Endodermal cell (in vitro differentiated cells): ENCODE measurements at regions not wholly inside any gene's neighbourhood (a gene's known extent, or its start where the extent isn't known, plus 50 kb on each side); places are given as distances from the start of the nearest gene placed in this dataset.

Experiments
- DNase-seq: peaks from one replicate; pipeline ENCODE4 v3.0.0-alpha.2; 2017
- H3K27ac ChIP-seq: 2 replicates; pipeline ENCODE4 v1.5.1; 2013; ENCODE audit warnings: mild to moderate bottlenecking, low read depth, low read length, moderate library complexity
- H3K27me3 ChIP-seq: 2 replicates; pipeline ENCODE4 v1.6.1; 2013; ENCODE audit warnings: mild to moderate bottlenecking, low read length, moderate library complexity; ENCODE audit not compliant: insufficient read depth, control insufficient read depth, poor library complexity, severe bottlenecking
- H3K36me3 ChIP-seq: 2 replicates; pipeline ENCODE4 v1.7.0; 2013; ENCODE audit warnings: mild to moderate bottlenecking, low read length, moderate library complexity; ENCODE audit not compliant: control insufficient read depth, insufficient read depth
- H3K4me1 ChIP-seq: one replicate; pipeline ENCODE4 v1.7.0; 2013; ENCODE audit warnings: low read length; ENCODE audit not compliant: control insufficient read depth, insufficient read depth
- H3K4me3 ChIP-seq: 2 replicates; pipeline ENCODE4 v1.5.1; 2013; ENCODE audit warnings: mild to moderate bottlenecking, low read length, moderate library complexity
- H3K9ac ChIP-seq: 2 replicates; pipeline ENCODE4 v1.6.1; 2013; ENCODE audit warnings: mild to moderate bottlenecking, low read length, moderate library complexity; ENCODE audit not compliant: poor library complexity, severe bottlenecking; ENCODE audit errors: extremely low read depth
- H3K9me3 ChIP-seq: 2 replicates; pipeline ENCODE4 v1.6.1; 2013; ENCODE audit warnings: mild to moderate bottlenecking, low read length, moderate library complexity; ENCODE audit not compliant: control insufficient read depth
- H3K27ac Mint-ChIP-seq: 2 replicates; pipeline ENCODE4 v1.8.0; 2020; ENCODE audit warnings: mixed read lengths
- H3K27me3 Mint-ChIP-seq: 2 replicates; pipeline ENCODE4 v1.8.0; 2021; ENCODE audit warnings: mild to moderate bottlenecking, mixed read lengths; ENCODE audit not compliant: insufficient read depth
- H3K36me3 Mint-ChIP-seq: 2 replicates; pipeline ENCODE4 v1.8.0; 2020; ENCODE audit warnings: low read depth, mixed read lengths
- H3K4me1 Mint-ChIP-seq: 2 replicates; pipeline ENCODE4 v1.8.0; 2020; ENCODE audit warnings: mixed read lengths
- H3K4me3 Mint-ChIP-seq: 2 replicates; pipeline ENCODE4 v1.8.0; 2020; ENCODE audit warnings: mild to moderate bottlenecking, moderate library complexity, mixed read lengths
- H3K9me3 Mint-ChIP-seq: 2 replicates; pipeline ENCODE4 v1.8.0; 2020; ENCODE audit warnings: mild to moderate bottlenecking, mixed read lengths
- WGBS, 2 experiments: methylation state at CpG; one replicate each; pipeline versions ENCODE4 v1.1.5 to v1.1.7; 2013; ENCODE audit warnings: missing lambda C conversion rate in 2 of 2, mixed read lengths in 1 of 2; ENCODE audit not compliant: insufficient coverage in 1 of 2, insufficient read length in 1 of 2; 5-methylcytosine and 5-hydroxymethylcytosine counted together
- TF ChIP-seq, protein P1 (sequence below): fragments of 200-600 bp; sonication (generic); conservative IDR thresholded peaks from 2 replicates; pipeline ENCODE4 v1.5.0; 2021; ENCODE audit warnings: antibody characterized with exemption, mild to moderate bottlenecking

DNA sequence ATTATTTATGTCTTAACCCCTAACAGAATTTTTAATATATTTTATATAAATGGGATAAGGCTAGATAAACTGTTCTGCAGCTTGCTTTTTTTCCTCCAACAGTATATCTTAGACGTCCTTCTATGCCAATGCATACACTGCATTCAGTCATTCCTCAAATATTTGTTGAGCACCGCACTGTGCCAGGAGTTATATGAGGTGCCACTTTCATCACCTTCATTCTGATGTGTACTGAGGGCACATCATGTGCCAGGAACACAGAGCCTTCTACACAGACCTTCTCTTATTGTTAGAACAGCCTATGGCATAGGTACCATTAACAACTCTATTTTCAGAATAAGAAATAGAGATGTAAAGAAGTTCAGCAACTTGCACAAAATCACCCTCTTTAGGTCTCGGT lies 570.1 kb downstream of the CDK5RAP2 start:
- Histone ChIP-seq H3K9ac (no peak overlapping the region), H3K36me3 (no peaks in the 10 kb centered on the region), H3K4me3 (no peak overlapping the region), H3K9me3 (no peaks in the 10 kb centered on the region), H3K4me1 (no peaks in the 10 kb centered on the region), H3K27ac (no peak overlapping the region), H3K27me3 (no peaks in the 10 kb centered on the region)
- Mint-ChIP-seq H3K36me3 (no peaks in the 10 kb centered on the region), H3K27ac (no peak overlapping the region), H3K27me3 (peaks cover 2% of the 10 kb centered on the region), H3K4me3 (no peak overlapping the region), H3K4me1 (no peaks in the 10 kb centered on the region), H3K9me3 (no peaks in the 10 kb centered on the region)
- DNase-seq = no peak
- TF ChIP-seq, protein P1, sequence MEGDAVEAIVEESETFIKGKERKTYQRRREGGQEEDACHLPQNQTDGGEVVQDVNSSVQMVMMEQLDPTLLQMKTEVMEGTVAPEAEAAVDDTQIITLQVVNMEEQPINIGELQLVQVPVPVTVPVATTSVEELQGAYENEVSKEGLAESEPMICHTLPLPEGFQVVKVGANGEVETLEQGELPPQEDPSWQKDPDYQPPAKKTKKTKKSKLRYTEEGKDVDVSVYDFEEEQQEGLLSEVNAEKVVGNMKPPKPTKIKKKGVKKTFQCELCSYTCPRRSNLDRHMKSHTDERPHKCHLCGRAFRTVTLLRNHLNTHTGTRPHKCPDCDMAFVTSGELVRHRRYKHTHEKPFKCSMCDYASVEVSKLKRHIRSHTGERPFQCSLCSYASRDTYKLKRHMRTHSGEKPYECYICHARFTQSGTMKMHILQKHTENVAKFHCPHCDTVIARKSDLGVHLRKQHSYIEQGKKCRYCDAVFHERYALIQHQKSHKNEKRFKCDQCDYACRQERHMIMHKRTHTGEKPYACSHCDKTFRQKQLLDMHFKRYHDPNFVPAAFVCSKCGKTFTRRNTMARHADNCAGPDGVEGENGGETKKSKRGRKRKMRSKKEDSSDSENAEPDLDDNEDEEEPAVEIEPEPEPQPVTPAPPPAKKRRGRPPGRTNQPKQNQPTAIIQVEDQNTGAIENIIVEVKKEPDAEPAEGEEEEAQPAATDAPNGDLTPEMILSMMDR = no peak
- 57% methylated on average over 3 of the region's 3 CpGs; no CpG with 5 or more reads in 1 of the 2 experiments for WGBS, 2 experiments

DNA sequence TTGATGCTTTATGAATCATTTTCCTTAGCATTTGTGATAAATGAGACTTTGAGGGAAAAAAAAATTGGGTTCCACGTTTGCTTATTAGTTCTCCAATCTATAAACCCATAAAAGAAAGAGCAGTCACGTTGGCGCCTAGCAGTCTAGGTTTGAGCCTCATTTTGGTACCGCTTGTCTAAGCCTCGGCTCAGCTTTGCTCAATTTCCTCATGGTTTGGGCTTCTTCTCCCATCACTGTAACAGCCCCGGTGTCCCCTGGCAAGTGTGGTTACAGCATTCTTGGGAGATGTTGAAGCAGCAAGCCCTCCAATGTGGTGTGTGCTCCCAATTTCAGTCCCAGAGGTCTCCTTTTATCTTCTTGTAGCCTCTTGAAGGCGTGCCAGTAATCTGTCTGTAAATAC lies 578.4 kb downstream of the CDK5RAP2 start:
- Histone ChIP-seq H3K4me1 (no peaks in the 10 kb centered on the region), H3K9me3 (no peaks in the 10 kb centered on the region), H3K9ac (no peak overlapping the region), H3K27ac (no peak overlapping the region), H3K36me3 (no peaks in the 10 kb centered on the region), H3K27me3 (no peaks in the 10 kb centered on the region), H3K4me3 (no peak overlapping the region)
- Mint-ChIP-seq H3K4me1 (no peaks in the 10 kb centered on the region), H3K4me3 (no peak overlapping the region), H3K9me3 (no peaks in the 10 kb centered on the region), H3K27me3 (peaks cover 2% of the 10 kb centered on the region), H3K36me3 (no peaks in the 10 kb centered on the region), H3K27ac (no peak overlapping the region)
- 91 to 96% methylated on average over 3 to 7 of the region's 7 CpGs for WGBS, 2 experiments
- TF ChIP-seq, protein P1 = no peak
- no peak for DNase-seq

DNA sequence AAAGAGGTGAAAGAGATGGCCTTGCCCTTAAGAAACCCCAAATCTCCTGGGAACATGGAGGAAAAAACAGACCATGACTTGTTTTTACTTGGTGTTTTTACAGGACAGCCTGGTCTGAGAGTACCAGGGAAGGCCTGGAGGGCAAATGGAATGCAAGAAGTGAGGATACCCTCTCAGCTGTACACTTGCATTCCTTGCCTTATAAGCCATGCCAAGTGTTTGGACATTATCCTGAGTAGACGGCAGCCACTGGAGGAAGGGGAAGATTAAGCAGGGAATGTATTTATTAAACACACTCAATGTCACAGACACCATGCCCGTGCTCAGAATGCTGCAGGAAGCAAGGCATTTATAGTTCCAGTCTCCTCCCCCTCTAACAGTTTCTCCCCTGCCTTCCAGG lies 581.4 kb downstream of the CDK5RAP2 start:
- Histone ChIP-seq H3K4me1 (no peaks in the 10 kb centered on the region), H3K36me3 (no peaks in the 10 kb centered on the region), H3K9ac (no peak overlapping the region), H3K9me3 (no peaks in the 10 kb centered on the region), H3K27ac (no peak overlapping the region), H3K4me3 (no peak overlapping the region), H3K27me3 (no peaks in the 10 kb centered on the region)
- Mint-ChIP-seq H3K27me3 (peaks cover 15% of the 10 kb centered on the region), H3K36me3 (no peaks in the 10 kb centered on the region), H3K9me3 (no peaks in the 10 kb centered on the region), H3K4me3 (no peak overlapping the region), H3K4me1 (no peaks in the 10 kb centered on the region), H3K27ac (no peak overlapping the region)
- 90% methylated on average over 2 of the region's 2 CpGs; no CpG with 5 or more reads in 1 of the 2 experiments for WGBS, 2 experiments
- TF ChIP-seq, protein P1 = no peak
- no peak for DNase-seq
